Activated CD8-positive, alpha-beta memory T cell treated with anti-CD3 and anti-CD28 coated beads, Interleukin-2, amount 50 U/mL, for 48 hours (primary cell): ENCODE measurements at regions not wholly inside any gene's neighbourhood (a gene's known extent, or its start where the extent isn't known, plus 50 kb on each side); places are given as distances from the start of the nearest gene placed in this dataset.

Source experiments
- DNase-seq: peaks from one replicate; pipeline ENCODE4 v3.0.0-alpha.2; 2020

DNA sequence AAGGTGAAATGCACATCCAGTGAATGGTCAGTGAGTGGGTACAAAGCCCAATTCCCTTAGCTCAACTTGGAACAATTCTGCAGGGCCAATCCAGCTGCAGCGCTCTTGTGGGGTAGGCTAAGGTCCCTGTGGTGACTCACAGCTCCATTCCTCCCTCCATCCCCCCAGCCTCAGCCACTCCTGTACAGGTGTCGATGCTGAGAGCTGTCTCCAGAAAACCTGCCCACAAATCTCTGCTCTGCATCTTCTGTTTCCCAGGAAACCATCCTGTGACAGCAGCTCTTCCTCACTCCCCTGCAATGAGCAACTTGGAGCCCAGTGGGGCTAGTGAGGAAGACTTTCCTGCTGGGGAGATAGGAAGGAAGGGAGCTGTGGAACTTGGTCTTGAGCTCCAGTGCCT lies 244.7 kb upstream of the GPR26 start:
- no peak for DNase-seq

DNA sequence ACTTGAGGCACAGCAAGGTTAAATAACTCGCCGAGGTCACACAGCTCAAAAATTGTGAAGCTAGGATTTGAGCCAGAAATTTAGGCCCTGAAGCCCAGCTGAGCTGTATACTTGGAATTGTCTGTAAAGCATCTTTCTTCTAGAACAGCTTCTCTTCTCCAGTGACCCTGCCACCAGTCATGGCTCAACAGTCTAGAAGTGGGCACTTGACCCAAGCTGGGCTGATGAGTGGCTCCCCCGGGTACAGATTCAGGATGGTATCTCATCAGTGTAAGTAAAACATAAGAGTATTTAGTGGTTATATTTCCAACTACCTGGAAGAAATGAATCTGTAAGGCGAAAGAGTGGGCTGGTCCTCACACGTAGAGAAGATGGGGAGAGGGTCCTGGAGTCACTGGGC lies 243.9 kb upstream of the GPR26 start:
- no peak for DNase-seq

- DNase-seq, result no peak
Measured at GRCh38 chr10:123424537-123424936, 241.6 kb upstream of the GPR26 start.

- DNase-seq, result no peak
Measured at GRCh38 chr10:123425680-123426079, 240.5 kb upstream of the GPR26 start.

- DNase-seq, result no peak
Measured at GRCh38 chr10:123427165-123427786, 238.9 kb upstream of the GPR26 start.

- no peak for DNase-seq
Measured at GRCh38 chr10:123428391-123428790, 237.8 kb upstream of the GPR26 start.

- DNase-seq, result no peak
Measured at GRCh38 chr10:123429706-123430221, 236.4 kb upstream of the GPR26 start.

DNA sequence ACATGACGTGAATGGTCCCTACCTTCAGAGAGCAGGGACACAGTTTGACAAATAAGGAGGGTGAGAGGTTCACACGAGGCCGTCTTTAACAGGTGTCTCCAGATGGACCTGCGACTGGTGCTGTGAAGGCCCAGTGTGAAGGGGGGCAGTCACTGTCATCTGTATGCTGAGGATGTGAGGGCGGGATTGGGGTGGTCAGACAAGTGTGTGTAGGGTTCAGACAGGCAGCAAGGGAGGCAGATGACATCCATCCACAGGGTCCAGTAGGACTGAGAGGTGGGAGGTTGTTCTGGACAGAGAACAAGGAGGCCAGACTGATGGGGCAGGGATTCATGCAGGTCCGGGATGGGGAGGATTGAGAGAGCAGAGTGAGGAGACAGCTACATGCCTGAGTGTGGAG lies 232.6 kb upstream of the GPR26 start:
- no peak for DNase-seq

- DNase-seq, result no peak
Measured at GRCh38 chr10:123434435-123435039, 231.6 kb upstream of the GPR26 start.

DNA sequence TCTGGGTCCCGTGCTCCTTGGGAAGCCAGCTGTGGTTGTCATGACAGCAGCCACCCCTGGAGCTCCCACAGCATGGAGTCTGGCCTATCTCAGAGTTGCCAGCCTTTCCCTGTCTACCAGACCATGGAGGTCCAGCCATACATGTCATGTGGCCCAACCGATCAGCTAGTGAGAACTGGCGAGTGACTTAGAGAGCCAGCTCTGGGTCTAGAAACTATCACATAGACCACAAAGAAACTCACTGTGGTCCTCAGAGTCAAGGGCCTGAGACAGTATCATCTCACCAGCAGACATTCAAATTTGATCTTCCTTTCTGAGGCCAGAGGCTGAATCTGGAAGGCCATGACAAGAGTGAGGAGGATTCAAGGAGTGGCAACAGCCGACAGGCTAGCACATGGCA lies 223.3 kb upstream of the GPR26 start:
- DNase-seq, result no peak

GRCh38 chr10:123443924-123444323 lies 222.2 kb upstream of the GPR26 start:
- no peak for DNase-seq

DNA sequence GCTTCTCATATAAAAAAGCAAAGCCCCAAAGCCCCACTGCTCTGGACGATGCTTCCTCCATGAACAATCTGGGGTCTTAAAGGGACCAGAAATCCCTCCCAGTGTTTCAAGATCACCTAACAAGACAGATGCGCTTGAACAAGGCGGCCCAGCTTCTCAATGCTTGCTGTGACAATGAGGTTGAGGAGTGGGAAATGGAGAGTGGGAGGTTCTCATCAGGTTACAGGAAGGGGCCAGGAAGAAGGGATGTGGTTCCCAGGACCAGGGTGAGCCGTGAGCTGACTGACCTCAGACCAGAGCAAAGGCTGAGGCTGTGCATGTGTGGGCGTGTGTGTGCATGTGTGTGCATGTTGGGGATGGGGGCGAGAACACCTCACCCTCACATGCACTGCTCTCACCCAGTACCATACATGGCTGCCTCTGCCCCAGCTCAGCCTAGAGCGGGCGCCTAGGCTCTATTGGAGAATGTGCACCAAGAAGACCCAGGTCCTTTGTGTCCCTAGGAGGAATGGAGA lies 220.8 kb upstream of the GPR26 start:
- DNase-seq, result no peak

DNA sequence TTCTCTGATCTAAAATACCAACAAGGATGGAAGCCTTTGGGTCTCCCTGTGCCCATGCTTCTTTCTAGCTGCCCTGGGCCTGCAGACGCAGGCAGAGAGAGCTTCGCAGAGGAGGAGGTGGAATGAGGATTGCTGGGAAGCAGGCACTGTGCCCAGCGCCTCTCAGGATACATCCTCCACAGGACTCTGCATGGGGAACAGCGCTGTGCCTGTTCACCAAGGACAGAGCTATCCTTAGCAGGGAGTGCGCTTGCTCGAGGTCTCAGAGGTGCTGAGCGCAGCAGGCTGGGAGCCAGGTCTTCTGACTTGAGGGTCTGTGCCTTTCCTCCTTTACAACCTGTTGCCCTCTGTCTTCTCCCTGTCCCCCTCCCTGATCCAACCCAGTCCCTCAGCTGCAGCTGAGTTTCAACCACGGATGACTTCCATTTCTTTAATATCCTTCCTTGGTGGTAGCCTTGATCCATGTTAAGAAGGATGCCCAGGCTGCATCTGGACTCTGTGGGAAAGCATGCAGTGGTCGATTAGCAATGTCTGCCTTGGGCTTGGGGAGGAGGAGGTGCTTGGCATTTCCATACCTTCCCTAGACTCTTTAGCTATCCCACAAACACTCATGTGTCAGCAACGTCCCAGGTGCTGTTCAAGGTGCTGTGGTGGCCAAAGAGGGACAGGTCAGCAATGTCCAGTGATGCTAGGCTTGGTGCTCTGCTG lies 219.6 kb upstream of the GPR26 start:
- DNase-seq, result no peak

GRCh38 chr10:123449234-123449962 lies 216.8 kb upstream of the GPR26 start:
- no peak for DNase-seq

DNA sequence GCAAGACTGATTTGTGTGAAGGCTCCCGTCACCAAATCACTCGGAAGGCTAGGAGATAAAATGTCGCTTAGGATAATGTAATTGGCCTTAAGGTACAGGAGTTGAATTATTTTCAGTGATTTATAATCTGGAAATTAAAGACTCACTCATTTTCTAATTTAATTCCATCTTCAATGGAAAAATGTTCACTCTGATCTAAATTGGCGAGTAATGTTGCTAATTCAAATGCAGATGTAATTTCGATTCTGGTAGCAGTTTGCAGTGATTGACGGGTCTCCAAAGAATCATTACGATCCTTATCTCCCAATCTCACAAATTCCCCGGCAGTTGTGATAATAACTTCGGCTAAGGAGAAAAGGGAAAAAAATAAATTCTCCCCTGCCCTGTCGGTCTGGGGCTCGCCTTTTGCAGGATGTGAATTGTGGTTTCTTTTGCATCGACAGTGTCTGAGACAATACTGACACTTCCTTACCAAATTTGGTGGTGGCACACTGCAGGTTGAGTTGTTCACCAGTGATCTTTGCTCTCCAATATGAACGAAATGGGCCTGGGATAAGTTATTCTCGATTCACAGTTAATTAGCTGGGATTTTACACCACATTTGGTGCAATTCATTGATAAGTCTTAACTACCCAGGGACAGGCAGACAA lies 215.1 kb upstream of the GPR26 start:
- no peak for DNase-seq

DNA sequence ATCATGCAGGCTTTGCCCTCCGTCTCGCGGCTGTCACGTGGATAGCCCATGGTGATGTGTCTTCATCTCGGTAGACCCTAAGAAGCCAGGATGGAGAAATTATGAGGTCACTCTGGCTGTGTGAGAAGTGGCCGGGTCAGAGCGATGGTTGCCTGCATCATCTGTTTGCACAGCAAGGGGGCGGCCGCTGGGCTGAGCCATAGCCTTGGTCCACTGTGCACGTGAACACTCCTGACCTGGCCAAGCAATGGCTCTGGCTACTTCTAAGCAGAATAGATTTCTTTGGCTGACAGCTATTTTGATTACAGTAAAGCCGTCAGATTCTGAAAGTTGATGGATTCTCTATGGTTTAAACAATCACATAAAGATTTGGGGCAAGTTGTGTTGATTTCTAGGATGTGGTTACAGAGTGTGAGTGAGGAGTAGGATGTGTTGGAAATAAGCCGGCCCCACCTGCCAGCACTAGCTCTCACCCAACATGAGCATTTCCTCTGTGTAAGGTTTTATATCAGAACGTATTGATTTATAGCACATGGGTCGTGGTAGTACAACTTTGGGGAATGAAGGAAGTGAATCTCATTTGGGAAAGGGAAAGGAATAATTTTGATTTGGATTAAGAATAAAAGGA lies 214.4 kb upstream of the GPR26 start:
- DNase-seq, result no peak

GRCh38 chr10:123454987-123455386 lies 211.2 kb upstream of the GPR26 start:
- DNase-seq, result no peak

- DNase-seq, result no peak
Measured at GRCh38 chr10:123455861-123456260, 210.3 kb upstream of the GPR26 start.

DNA sequence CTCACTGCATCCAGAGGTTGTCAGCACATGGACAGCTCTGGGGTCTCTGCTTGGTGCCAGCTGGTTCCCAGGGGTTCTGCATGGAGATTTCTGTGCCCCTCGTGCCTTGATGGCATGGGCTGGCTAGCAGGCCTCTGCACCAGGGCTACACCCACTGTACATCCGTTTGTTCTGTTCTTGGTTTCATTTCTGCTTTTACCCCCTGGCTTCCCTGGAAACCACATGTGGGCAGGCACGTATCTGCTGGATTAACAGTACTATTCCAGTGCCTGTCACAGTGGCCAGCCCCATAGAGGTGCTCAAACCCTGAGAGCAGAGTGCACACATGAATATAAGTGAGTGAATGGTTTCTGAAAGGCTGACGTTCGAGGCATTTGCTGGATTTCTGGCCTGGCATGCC lies 207.2 kb upstream of the GPR26 start:
- no peak for DNase-seq

DNA sequence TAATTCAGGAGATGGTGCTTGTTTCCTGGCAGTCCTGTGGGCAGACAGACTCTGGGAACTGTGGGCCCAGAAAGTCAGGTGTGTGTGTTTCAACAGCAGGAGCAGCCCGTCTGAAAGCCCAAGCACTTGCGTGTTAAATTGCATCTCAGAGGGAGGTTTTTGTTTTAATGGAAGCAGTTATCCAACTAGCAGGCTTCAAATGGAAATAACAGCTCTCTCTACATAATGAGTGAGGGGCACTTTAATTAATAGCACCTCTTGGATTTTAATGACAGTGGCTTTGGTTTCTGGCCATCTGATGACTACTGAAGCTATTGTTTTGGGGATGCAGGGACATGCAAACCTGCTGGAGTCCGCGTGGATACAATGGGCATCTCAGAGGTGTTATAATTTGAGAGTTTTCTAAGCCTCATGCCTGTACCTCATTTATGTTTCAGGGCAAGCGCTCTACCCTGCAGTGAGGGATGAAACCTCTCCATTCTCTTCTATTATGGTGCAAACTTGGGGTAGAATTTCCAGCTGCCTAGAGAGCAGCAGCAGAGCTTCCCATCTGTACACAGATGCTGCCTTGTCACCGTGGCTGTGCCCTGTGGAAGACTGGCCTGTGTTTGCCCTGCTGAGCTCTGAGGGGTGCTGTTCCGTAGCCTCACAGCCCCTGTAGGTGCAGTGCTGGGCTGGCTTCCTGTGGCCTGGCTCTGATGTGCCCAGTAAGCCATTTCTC lies 206.6 kb upstream of the GPR26 start:
- no peak for DNase-seq

DNA sequence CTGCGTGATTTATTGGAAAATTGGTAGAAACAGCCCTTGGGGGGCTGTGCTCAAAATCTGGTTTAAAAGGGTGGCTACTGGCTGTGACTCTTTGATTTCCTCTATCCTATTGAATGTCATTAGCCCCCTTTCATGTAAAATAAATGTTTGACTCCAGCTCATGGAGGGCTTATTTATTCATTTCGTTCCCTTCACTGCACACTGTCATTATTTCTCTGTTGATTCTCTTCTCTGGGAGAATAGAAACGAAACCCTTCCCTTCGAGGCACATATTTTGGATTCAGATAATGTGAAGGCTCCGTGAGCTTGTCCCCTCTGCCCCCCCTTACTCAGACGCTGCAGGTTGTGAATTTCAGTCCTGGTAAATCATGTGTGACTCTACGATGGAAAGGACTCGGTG lies 203.9 kb upstream of the GPR26 start:
- no peak for DNase-seq

- no peak for DNase-seq
Measured at GRCh38 chr10:123462756-123463155, 203.4 kb upstream of the GPR26 start.
